ENCODE measurements at regions not wholly inside any gene's neighbourhood (a gene's known extent, or its start where the extent isn't known, plus 50 kb on each side); places are given as distances from the start of the nearest gene placed in this dataset.

GRCh38 chr4:11495818-11496217 lies 67.1 kb upstream of the HS3ST1 start:
- no peak for ATAC-seq (ENCODE audit: low read depth)
- Histone ChIP-seq H4K8ac (ENCODE audit: low read depth in 2 of 2, low read length in 2 of 2) (no peak overlapping the region), H3K9ac (ENCODE audit: low read depth, low read length) (no peak overlapping the region), H3K56ac (ENCODE audit: extremely low read depth, insufficient read depth, low read length) (no peak overlapping the region), H2BK5ac (ENCODE audit: low read depth, low read length, poor library complexity, severe bottlenecking) (no peak overlapping the region), H2BK15ac (ENCODE audit: low read depth, low read length) (no peak overlapping the region), H2AK5ac (ENCODE audit: low read depth, low read length) (no peak overlapping the region), H3K14ac (replicated peaks; ENCODE audit: low read depth, low read length) (no peak overlapping the region), H4K20me1 (ENCODE audit: insufficient read depth, low read length) (no peaks in the 10 kb centered on the region), H4K5ac (ENCODE audit: low read depth, low read length) (no peak overlapping the region), H2BK120ac (ENCODE audit: low read depth, low read length) (no peak overlapping the region), H3K27ac (ENCODE audit: insufficient read depth, low read length) (no peak overlapping the region), H3K4me3 (ENCODE audit: insufficient read depth, low read depth, low read length) (no peak overlapping the region), H3K4me2 (ENCODE audit: low read depth, low read length) (no peak overlapping the region; the same call in 1 of the 2 replicates), H2AFZ (replicated peaks; ENCODE audit: low read length, poor library complexity) (no peak overlapping the region), H3K9me3 (ENCODE audit: control insufficient read depth, insufficient read depth, low read length) (peaks cover 2% of the 10 kb centered on the region), H3K27me3 (ENCODE audit: control insufficient read depth, insufficient read depth, low read length) (no peaks in the 10 kb centered on the region), H3K4ac (ENCODE audit: low read depth, low read length) (no peak overlapping the region), H3K18ac (ENCODE audit: low read depth, low read length) (no peak overlapping the region), H3K36me3 (ENCODE audit: control insufficient read depth, insufficient read depth, low read length) (no peaks in the 10 kb centered on the region), H3K79me1 (ENCODE audit: low read depth in 1 of 2, low read length in 2 of 2) (no peaks in the 10 kb centered on the region), H2BK20ac (ENCODE audit: low read depth, low read length) (no peak overlapping the region), H3K9me1 (ENCODE audit: insufficient read depth, low read length) (no peaks in the 10 kb centered on the region), H3K4me1 (ENCODE audit: control insufficient read depth, insufficient read depth, low read length) (peaks cover 3% of the 10 kb centered on the region; the same call in 1 of the 2 replicates), H4K91ac (ENCODE audit: insufficient read depth, low read depth, low read length) (no peak overlapping the region), H2AK9ac (replicated peaks; ENCODE audit: low read depth, low read length, poor library complexity) (no peak overlapping the region), H3K23ac (ENCODE audit: low read depth, low read length) (no peak overlapping the region)
- in situ Hi-C loops (cut with MboI; ENCODE audit: low sequenced_read_pairs) = no loop called here
- no TSS peak for BruUV-seq (replicated peaks)
- CTCF ChIA-PET = no interaction called here
- POLR2A ChIA-PET (ENCODE audit: unreplicated experiment) = no interaction called here
- intact Hi-C loops (cut with micrococcal nuclease) = no loop called here
- TF ChIP-seq CTCF (conservative IDR thresholded peaks at IDR 0.05; ENCODE audit: low read depth, low read length) = no peak
- TF ChIP-seq CHD1 (IDR thresholded peaks at IDR 0.05; ENCODE audit: low read depth, low read length) = no peak
- TF ChIP-seq POLR2A (IDR thresholded peaks at IDR 0.05; ENCODE audit: low read depth, low read length) = no peak
- no peak for TF ChIP-seq BHLHE40 (IDR thresholded peaks at IDR 0.05; ENCODE audit: low read depth, low read length)
- TF ChIP-seq NFE2L2 (IDR thresholded peaks at IDR 0.05; ENCODE audit: low read depth, low read length) = no peak
- TF ChIP-seq ELK1 (IDR thresholded peaks at IDR 0.05; ENCODE audit: borderline replicate concordance, low read depth, low read length) = no peak
- dilution Hi-C loops (cut with HindIII; ENCODE audit: low sequenced_read_pairs, unreplicated experiment) = no loop called here
- no CpG with 5 or more reads among the region's 2 CpGs for WGBS, 2 experiments (ENCODE audit: extremely low coverage in 2 of 2, insufficient read length in 1 of 2)
- DNase-seq = no peak
